NCI-H128 (cell line): ENCODE measurements at regions not wholly inside any gene's neighbourhood (a gene's known extent, or its start where the extent isn't known, plus 50 kb on each side); places are given as distances from the start of the nearest gene placed in this dataset.

ENCODE experiments used
- DNase-seq: peaks from one replicate; lab custom pipeline; 2025; ENCODE audit not compliant: unreplicated experiment; lab: John Stamatoyannopoulos, UW

- DNase-seq: no peak
Measured at GRCh38 chr5:72035831-72036230, 71.4 kb upstream of the MAP1B start.

GRCh38 chr5:72036951-72037350 is 70.3 kb upstream of the MAP1B start:
- DNase-seq: no peak

- DNase-seq: no peak
Measured at GRCh38 chr5:72040513-72040912, 66.8 kb upstream of the MAP1B start.

- no peak for DNase-seq
Measured at GRCh38 chr5:72041654-72042053, 65.6 kb upstream of the MAP1B start.

GRCh38 chr5:72042097-72042496 is 65.2 kb upstream of the MAP1B start:
- no peak for DNase-seq

- no peak for DNase-seq
Measured at GRCh38 chr5:72045692-72046091, 61.6 kb upstream of the MAP1B start.

- DNase-seq: no peak
Measured at GRCh38 chr5:72046106-72046505, 61.2 kb upstream of the MAP1B start.

- DNase-seq: no peak
Measured at GRCh38 chr5:72055636-72056035, 51.6 kb upstream of the MAP1B start.
